ENCODE measurements at regions not wholly inside any gene's neighbourhood (a gene's known extent, or its start where the extent isn't known, plus 50 kb on each side); places are given as distances from the start of the nearest gene placed in this dataset.
"Not testable (repeated sequence)": the region's sequence is repeated elsewhere in the genome, so short reads cannot be mapped to it uniquely, and the experiment has no call there.

DNA sequence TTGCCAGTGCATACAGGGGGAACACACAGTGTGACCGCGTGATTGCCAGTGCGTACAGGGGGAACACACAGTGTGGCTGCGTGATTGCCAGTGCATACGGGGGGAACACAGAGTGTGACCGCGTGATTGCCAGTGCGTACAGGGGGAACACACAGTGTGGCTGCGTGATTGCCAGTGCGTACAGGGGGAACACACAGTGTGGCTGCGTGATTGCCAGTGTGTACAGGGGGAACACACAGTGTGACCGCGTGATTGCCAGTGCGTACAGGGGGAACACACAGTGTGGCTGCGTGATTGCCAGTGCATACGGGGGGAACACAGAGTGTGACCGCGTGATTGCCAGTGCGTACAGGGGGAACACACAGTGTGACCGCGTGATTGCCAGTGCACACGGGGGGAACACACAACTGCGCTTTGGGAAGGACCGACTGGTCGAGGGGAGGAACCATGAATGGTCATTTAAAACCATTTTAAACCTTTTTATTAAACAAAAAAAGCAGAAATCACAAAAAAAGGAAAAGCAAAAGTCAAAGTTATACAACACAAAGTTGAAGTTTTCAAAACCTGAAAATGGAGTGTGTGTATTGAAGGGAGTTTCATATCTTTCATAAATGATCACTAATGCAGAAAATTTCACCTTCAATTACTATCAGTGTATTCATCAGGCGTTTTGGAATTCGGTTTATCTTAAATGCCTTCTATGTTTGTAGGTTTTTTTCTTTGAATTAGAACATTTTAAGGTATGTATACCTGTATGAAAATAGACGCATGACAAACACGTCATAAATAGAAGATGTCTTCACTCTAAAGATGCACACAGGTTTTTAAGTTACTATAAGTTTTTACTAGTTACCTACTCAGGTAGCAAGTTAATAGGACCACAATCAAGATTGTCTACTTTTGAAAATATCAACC is 141.0 kb downstream of the RTP5 start:
- DNase-seq = not testable (repeated sequence)

DNA sequence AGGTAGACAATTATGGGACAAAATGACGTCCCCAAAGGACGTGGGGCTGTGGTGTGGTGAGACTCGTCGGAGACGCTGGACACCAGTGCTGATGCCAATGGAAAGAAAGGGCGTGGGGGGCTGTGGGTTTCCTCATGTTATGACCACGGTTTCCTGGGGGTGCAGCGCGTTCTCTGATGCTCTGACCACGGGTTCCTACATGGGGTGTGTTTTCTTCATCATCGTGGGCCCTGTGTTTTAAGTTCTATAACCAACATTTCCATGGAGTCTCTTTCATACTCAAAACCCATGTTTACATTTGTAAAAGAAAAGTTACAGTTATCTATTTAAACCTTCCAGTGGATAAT is 141.6 kb downstream of the RTP5 start:
- no peak for DNase-seq

DNA sequence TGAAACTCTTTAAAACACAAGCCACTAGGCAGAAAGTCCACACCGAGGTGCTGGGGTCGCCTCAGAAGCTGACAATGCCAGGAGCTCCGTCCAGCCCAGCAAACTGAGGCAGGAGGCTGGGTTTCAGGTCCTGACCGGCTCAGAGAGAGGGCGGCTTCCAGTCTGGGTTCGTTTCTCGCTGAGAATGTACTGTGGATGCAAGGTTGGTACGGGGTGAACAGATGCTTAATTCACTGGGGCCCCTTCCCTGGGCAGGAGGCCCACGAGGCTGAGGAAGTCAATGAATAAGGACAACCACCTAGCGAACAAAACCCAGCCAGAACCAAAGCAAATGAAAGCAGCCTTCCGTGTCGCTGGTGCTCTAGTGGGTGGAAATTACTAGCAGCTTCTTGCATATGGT is 142.0 kb downstream of the RTP5 start:
- no peak for DNase-seq

DNA sequence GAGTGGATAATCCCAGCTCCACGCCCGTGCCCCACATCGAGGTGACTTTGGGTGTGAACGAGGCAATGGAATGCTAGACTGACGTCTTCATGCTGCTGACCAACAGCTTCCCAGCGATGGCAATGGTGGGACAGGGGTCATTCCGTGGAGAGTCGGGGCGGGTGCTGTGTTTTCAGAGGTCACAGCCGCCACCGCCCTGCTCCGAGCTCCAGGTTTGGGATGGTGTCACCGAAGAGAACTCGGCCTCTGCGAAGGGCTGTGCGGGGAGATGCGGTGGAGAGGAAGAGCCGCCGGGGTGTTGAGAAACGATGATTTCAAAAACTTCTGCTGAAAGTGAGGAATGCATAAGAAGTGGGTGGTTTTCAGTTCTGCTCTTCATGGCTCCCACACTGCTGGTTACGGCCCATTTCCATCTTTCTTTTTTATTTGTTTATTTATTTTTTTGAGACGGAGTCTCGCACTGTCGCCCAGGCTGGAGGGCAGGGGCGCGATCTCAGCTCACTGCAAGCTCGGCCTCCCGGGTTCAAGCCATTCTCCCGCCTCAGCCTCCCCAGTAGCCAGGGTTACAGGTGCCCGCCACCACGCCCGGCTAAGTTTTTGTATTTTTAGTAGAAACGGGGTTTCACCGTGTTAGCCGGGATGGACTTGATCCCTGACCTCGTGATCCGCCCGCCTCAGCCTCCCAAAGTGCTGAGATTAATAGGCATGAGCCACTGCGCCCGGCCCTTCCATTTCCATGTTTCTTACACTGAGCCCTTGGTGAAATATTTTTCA is 142.6 kb downstream of the RTP5 start:
- no peak for DNase-seq

DNA sequence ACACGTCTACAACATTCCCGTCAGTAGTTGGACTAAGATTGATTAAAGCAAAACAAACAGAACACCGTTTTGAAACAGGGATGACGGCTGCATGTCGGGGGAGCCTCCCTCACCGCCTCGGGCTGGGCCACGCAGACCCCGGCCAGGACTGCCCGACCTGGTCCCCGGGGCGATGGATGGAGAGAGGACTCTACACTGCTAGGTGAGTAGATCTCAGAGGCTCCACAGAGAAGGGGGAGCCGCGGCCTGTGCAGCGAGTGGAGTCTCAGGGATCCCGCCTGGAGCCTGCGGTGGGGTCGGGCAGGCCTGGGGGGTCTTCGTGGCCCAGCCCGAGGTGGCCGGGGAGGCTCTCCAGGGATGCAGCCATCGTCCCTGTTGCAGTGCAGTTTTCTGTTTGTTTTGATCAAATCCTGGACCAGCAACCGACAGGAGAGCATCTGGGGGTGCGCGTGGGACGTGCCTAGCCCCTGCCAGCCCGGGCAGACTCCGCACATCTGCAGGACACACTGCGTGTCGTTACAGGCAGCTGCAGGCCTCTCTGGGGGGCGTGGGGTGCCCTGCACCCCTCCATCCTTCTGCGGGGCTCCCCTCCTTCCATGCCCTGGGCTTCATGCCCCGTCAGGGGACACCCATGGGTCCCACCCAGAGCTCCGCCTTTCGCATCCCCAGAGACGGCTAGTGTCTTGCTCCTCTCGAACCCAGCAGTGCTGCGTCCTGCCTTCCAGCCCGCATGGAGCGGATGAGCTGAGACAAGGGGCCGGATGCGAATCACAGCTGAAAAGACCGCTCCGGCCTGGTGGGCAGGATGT is 143.6 kb downstream of the RTP5 start:
- DNase-seq = no peak

DNA sequence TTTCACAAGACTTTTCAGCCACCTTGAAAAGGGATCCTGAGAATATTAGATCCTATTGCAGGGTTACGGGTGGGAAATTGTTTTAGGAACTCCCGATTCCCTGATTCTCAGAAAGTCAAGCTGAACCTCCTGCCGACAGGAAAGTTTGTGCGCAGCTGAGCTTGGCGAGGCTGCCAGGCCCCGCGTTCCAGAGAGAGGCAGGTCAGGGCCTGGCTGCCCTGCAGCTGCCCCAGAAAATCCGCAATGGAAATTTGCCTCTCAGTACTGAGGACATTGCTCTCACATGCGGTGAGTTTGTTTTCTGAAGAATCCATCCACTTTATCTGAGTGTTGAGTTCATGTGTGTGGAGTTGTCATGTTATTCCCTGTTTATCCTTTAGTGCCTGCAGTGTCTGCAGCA is 144.2 kb downstream of the RTP5 start:
- DNase-seq = no peak

DNA sequence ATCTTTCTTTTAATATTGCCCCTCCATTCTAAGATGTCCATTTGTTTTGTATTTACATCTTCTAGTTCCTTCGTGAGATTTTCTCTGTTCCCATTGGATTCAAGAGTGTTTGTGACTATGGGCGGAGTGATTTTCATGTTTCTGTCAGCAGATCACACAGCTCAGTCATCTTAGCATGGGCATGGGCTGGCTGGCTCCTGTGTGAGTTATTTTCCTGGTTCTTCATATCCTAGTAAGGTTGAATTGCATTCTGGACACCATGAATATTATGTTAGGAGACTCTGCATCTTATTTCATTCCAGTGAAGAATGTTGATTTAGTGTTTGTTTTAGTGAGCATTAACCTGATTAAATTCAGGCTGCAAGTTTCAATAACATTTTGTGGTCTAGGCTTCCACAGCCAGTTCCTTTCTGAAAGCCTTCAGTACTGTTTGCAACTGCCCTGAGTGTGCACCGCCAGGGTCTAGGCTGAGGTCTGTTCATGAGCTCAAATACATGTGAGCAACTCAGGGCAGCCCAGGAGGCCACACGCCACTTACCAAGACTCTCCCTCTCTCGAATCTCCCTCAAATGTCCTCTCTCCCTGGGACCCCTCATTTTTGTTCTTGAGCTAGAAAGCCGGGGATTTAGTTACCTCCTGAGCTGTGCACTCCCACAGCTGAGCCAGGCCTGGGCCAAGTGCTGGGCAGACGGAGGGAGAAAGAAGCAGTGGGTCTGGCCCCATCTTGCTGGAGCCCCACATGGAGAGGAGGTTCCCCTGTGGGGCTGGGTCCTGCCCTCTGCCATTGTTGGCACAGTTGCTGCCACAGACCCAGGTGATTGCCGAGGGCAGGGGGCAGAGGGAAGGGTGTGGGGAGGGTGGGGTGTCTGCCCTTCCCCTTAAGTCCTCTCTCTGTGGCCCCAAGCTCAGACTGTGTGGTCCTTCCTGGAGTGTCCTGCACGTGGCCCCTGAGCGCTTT is 145.9 kb downstream of the RTP5 start:
- DNase-seq = no peak

DNA sequence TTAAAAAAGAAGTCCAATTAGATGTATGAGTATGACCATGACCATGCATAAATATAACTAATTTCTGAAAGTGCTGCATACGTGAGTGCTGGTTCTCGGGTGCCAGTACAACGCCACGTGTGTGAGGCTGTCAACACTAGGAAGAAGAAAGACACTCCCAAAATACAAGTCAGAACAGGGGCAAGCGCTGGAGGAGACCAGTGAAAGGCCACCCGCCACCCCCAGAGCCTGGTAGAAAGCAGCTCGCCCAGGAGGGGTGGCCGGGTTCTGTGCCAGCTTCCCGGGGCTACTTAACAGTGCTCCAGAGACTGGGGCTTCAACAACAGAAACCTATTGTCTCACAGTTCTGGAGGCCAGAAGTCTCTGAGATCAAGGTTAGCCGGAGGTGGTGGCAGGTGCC is 147.6 kb downstream of the RTP5 start:
- DNase-seq = no peak

DNA sequence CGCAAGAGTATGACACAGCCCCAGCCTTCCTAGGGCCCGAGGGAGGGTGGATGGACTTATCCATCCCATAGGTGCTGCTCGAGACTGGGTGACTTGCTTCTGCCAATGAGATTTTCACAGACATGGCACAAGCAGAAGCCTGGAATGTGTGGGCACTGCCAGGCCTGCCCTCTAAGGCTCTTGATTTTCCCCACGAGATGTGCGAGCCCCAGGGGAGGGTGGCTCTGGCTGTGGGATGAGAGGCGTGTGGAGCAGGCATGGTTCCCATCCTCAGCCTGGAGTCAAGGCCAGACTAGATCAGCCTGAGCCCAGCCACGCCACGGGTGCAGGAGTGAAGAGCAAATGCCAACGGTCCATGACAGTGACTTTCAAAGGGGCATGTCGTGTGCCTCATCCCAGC is 148.9 kb downstream of the RTP5 start:
- not testable (repeated sequence) for DNase-seq

DNA sequence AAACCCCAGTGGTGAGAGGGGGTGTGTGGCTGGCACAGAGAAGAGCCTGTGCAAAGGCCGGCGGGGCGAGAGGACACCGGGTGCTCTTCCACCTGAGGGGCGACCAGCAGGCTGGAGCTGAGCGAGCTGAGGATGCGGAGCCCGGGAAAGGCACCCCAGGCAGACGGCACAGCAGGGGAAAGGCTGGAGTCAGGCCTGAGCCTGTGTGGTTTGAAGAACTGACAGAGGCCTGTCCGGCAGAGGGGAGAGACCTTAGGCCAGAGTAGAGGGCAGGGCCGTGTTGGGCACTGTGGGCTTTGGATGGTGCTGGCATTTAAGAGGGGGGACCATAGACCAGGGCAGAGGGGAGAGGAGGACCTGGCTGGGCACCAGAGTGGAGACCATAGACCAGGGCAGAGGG is 149.8 kb downstream of the RTP5 start:
- no peak for DNase-seq

DNA sequence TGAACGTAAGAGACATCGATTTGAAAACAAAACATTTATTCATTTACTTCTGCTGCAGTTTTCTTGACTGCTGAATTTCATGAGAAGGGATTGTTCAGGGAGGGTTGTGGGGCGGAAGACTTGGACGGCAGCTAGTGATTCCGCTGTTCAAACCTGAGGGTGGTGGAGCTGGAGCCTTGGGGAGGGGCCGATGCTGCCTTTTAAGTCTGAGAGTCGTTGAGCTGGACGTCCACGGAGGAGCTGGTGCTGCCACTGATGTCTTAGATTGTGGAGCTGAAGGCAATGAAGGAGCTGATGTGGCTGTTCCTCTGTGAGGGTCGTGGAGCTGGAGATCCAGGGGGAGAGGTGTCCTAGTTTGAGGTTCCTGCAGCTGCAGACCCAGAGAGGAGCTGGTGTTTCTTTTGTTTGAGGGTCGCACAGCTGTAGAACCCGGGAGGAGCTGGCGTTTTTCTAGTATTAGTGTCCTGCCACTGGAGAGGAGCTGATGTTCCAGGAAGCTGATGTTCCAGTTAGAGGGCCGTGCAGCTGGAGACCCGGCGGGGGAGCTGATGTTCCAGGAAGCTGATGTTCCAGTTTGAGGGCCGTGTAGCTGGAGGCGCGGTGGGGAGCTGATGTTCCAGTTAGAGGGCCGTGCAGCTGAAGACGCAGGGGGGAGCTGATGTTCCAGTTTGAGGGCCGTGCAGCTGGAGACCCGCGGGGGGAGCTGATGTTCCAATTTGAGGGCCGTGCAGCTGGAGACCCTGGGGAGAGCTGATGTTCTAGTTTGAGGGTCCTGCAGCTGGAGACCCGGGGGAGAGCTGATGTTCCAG is 150.9 kb downstream of the RTP5 start:
- DNase-seq = no peak

DNA sequence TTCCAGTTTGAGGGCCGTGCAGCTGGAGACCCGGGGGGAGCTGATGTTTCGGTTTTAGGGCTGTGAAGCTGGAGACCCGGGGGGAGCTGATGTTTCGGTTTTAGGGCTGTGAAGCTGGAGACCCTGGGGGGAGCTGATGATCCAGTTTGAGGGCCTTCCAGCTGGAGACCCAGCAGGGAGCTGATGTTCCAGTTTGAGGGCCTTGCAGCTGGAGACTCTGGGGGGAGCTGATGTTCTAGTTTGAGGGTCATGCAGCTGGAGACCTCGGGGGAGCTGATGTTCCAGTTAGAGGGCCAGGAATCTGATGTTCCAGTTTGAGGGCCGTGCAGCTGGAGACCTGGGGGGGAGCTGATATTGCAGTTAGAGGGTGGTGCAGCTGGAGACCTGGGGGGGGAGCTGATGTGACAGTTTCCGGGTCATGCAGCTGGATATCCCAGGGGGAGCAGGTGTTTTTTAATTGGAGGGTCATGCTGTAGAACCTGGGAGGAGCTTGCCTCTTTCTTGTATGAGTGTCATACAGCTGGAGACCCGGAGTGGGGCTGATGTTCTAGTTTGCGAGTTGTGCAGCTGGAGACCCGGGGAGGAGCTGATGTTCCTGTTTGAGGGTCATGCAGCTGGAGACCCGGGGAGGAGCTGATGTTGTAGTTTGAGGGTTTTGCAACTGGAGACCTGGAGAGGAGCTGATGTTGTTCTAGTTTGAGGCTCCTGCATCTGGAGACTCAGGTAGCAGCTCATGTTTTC is 153.2 kb downstream of the RTP5 start:
- no peak for DNase-seq

DNA sequence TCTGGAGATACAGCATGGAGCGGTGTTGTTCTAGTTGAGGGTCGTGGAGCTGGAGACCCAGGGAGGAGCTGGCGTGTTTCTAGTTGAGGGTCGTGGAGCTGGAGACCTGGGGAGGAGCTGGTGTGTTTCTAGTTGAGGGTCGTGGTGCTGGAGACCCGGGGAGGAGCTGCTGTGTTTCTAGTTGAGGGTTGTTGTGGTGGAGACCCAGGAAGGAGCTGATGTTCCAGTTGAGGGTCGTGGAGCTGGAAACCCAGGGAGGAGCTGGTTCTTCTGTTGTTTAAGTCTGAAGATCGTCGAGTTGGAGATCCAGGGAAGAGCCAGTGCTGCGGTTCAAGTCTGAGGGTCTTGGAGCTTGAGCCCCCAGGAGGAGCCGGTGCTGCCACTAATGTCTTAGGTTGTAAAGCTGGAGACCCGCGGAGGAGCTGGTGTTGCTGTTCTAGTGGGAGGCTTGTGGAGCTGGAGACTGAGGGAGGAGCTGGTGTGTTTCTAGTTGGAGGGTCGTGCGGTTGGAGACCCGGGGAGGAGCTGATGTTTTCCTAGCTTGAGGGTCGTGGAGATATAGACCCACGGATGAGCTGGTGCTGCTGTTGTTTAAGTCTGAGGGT is 155.3 kb downstream of the RTP5 start:
- DNase-seq = no peak

DNA sequence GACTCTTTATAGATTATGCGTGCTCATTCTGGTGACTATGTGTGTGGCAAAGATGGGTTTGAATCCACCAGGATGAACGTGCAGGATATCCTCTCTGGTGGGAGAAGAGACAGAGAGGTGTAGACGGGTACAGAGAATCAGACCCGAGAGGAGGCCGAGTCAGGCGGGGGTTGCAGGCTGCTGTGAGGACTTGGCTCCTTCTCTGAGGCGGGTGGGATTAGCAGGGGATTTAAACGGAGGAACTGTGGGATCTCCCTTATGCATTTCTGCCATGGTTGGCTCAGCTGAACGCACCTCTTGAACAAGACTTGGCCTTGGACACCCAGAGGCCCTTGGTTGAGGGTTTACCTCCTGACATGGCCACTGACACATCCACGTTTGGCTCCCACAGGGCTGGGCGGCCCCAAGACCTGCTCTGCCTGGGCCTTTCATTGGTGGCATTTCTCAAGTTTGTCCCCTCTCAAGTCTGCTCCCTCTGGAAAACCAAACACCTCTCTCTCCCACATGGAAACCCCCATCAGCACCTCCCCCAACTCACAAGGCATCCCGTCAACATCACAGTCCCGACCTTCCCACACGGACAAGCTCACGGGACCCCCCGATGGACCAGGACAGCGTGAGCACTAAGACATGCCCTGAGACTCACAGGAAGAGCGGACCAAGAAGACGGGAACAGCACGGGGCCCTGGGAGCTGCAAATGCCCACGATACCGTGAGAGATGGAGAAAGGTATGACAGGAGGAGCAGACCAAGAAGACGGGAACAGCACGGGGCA is 158.3 kb downstream of the RTP5 start:
- no peak for DNase-seq

DNA sequence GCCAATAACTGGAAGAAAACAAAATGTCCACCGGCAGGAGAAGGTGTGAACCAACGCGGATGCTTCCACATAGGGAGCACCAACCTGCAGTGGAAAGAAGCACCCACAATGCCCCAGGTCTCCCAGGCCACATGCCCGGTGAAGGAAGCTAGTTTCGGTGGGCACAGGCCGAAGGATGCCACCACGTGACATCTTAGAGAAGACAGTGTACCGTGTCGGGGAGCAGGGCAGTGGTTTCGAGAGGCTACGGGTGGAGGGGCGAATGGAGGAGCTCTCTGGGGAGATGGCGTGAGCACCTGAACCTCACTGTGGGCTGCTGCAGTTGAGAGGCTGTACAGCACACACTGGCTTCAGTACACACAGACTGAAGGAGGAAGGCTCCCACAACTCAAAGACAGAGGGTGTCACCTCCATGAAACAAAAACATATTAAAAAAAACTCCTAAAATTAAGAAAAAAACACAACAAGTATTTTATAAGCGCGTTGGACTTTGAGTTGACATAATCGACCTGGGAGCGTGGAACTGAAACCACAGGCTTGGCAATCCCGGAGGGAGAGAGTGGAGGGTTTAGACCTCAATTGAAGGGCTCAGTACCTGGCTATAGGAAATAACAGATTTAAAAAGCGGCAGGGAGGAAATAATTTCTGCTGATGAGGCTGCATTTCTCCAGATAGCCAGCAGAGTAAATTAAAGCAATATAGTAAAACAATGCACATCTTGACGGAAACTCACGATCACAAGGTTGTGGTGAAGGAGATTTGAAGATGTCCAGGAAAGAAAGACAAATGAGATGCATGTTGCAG is 160.1 kb downstream of the RTP5 start:
- no peak for DNase-seq

DNA sequence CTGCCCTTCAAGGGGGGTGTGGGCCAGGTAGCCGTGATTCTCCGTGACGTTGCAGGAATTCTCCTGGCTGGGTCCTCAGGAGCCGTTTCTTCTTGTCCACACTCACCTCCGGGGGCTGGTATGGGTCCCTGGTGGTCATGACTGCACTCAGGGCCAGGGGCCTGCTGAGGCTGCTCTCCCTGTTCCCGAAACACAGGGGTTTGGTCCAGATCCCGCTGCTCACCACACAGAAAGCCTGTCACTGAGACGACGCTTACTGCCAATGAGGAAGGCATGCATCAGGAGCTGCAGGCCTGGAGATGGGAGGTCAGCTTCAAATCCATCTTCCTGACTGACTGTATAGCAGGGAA is 160.7 kb downstream of the RTP5 start:
- DNase-seq = no peak

DNA sequence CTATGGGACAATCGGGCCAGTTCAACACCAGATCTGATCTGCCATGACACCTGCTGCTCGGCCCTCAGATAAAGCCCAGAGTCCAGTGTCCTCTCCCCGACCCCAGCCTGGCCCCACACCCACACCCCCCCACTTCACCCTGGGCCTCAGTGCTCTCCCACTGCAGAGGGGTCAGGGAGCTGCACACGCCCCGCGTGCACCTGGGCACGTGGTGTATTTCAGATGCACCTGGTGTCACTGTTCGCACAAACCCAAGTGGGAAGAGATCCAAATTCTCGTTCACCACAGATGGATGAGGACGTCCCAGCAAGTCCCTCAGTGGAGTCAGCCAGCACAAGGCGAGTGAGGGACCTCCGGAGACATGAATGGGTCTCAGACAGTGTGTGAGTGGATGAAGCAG is 161.3 kb downstream of the RTP5 start:
- no peak for DNase-seq

DNA sequence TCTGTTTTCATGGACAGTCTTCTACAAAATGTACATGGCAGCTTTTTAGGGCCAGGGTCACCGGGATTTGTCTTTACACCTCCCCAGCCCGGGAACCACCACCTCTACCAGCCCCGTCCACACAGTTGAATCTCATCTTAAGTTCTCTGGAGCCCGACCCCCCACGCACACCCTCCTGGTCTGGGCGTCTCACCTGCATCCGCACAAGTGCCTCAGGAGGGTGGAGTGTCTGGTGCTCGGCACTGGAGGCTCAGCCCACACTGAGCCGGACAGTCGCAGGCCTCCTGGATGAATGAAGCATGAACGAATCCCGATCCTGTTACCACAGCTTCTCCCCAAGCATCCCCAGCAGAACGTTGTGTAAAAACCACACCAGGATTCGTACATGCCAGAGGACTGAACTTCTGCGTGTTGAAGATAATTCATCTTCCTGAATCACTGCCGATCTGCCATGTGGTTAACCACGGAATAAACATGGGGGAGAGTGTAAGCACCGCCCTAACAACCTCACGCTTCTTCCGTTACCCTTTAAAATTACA is 162.0 kb downstream of the RTP5 start:
- DNase-seq = no peak
